HG02870 (cell line): ENCODE measurements at regions not wholly inside any gene's neighbourhood (a gene's known extent, or its start where the extent isn't known, plus 50 kb on each side); places are given as distances from the start of the nearest gene placed in this dataset.
A peak's percentile ranks its signal among the peaks of the same experiment; 100 is the strongest.
"Not testable (repeated sequence)": the region's sequence is repeated elsewhere in the genome, so short reads cannot be mapped to it uniquely, and the experiment has no call there.

ENCODE experiments used
- ATAC-seq: cut with Tn5 transposase; IDR thresholded peaks from one replicate; pipeline ENCODE4 v1.9.1; 2021; ENCODE audit warnings: mild to moderate bottlenecking, moderate library complexity; ENCODE audit not compliant: unreplicated experiment

DNA sequence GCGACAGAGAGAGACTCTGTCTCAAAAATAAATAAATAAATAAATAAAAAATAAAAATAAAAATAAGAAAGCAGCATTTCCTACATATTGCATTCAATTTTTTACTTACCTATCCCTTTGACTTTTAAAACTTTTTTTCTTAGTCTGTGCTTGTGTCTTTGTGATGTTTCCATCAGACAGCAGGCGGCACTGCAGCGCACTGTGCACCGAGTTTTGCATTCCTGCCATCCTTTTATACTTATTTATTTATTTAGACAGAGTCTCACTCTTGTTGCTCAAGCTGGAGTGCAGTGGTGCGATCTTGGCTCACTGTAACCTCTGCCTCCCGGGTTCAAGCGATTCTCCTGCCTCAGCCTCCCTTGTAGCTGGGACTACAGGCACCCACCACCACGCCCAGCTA, 203.9 kb downstream of the SPATA31A1 start:
- not testable (repeated sequence) for ATAC-seq

DNA sequence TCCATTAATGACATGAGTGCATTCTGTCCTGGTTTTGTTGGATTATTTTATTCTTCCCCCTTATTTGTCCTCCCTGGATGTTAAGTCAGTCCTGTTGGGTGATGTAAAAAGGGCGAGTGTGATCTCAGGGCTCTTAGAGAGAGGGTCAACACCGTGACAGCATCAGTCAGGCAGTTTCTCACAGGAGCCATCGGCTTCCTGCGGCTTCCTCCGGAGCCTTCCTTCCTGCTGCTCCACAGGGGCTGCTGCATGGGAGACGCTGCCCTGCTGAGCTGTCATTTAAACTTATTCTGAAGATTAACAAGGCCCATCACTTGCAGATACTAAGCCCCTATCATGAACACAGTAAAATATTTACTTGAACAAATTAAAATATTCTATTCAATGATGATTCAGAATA, 211.3 kb downstream of the SPATA31A1 start:
- ATAC-seq: not testable (repeated sequence)

GRCh38 chr9:39567396-39567795, 211.9 kb downstream of the SPATA31A1 start:
- not testable (repeated sequence) for ATAC-seq

DNA sequence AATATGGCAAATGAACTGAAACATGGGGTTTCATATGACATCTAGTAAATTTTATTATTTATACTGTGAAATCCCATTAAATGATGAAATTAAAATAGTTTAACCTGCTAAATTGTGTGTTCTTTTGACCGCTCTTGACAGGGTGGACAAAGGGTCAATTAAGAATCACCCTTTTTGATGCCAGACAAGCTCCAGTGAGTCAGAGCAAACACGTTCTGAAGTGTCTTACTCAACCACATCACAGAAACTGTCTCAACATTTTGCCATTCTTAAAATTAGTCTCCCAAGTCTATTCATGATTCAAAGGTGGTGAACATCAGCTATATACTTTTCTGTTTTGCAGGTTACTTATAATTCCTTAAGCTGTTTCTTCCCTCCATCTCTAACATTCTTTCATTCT, 213.4 kb downstream of the SPATA31A1 start:
- not testable (repeated sequence) for ATAC-seq

DNA sequence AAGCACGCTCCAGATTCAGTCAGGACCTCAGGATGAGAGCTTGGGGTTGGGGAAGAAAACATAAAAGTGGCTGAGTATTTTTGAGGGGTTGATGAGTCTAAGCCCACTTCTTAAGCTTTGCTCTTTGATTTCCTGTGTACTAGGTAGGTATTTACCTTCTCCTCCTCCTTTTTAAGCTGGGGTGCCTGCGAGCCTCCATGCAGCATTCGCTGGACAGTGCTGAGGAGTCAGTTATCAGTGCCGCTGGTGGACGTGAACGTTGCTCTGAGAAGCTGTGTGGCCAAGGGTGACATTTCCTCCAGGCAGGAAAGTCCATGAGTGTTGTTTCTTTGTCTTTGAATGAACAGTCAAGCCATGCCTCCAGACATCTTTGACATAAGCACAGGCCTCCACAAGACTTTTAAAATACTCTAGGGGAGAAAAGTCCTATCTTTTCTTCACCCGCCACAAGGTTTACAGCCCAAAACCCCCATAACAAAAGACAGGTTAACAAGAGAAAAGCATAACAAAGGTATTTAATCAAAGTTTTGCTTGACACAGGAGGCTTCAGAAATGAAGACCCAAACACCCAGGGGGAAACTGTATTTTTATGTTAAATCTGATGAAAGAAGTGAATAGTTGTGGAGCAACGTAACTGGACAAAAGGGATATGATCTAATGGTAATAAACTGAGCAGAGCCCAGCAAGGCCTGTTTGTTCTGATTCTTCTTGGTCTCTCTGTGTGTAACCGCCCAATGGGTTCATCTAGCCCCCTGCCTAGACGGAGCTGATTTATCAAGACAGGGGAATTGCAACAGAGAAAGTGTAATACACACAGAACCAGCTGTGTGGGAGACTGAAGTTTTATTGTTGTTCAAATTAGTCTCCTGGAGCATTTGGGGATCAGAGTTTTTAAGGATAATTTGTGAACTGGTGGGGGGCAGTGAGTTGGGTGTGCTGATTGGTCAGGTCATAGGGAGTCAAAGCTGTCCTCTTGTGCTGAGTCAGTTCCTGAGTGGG, 217.9 kb downstream of the SPATA31A1 start:
- ATAC-seq: not testable (repeated sequence)

DNA sequence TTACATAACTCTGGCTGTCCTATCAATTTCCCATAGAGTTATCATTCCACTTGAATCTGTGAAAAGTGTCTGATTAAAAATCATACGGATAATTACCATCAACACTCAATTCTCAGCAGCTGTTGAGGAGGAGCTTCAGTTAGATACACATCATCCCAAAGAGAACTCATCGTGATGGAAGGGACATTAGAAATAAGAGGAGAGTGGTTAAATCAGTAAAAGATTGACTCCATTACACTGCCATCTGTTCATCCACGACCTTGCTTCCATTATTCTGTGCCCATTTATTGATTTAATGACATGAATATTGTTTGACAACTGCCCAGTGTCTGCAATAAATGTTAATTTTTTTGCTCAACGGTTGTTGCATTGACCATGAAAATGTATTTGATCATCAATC, 223.5 kb downstream of the SPATA31A1 start:
- ATAC-seq: not testable (repeated sequence)

DNA sequence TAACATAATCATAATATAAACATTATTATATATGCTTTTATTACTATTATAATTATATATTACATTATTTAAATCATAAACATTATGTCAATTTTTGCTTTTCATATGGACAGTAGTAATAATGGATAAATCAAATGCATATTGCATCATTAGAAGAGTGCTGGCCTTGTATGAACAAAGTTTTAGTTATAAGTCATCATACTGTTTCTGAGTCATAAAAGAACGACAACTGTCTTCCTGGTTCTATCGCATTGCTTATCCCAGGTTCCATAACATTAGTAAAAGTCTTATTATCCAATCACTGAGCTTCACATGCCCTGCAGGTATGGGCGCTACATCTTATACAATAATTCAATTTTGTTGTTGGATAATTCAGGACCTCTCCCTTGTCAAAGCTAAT, 225.8 kb downstream of the SPATA31A1 start:
- ATAC-seq: not testable (repeated sequence)

DNA sequence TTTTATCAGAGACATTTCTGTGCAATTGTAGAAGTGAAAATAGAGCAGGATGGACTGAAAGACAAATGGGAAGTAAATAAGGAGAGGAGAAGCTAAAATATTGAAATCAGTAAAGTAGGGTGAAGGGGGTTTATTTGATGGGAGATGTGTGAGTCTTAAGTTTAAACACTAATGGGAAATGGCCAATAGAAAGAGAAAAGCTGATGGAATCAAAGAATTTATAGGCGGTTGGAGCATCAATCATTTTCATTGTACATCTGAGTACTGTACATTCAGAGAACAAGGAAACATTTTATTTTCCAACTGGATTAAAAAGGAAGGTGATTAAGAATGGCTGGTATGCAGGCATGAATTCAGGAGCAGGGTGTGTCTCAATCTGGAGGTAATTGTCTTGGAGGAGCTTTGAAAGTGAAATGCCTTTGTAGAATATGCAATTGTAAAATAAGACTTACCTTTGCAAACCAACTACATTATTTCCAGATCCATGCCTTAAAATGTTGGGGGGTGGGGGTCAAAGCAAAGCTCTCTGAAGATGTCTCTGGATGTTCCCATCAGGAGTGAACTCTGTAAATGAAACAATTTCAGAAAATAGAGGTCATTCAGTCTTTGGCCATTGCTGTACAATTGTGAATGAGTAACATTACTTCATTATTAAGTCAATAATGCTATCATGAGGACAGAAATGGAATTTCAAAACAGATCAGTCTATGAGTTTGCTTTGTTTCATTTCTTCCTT, 227.4 kb downstream of the SPATA31A1 start:
- ATAC-seq: not testable (repeated sequence)

DNA sequence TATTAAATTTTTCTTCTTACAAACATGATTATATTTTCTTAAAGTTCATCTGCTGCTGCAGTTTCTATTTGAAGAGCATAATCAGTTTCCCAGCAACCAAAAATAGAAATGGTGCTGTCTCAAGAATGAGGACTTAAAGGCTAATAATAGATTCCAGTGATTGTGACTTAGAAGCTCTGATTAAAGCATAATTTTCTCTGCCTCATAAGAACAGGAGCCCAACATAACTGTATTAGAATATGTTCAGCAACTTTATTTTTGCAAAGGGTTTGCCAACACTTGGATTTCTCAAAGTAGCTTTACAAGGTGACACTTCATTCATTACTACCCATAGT, 227.9 kb downstream of the SPATA31A1 start:
- not testable (repeated sequence) for ATAC-seq

- not testable (repeated sequence) for ATAC-seq
Observed at GRCh38 chr9:39585233-39585632, 229.8 kb downstream of the SPATA31A1 start.

- ATAC-seq: no peak
Observed at GRCh38 chr9:39587844-39588499, 232.5 kb downstream of the SPATA31A1 start.

GRCh38 chr9:39588500-39589137, 233.2 kb downstream of the SPATA31A1 start:
- no peak for ATAC-seq

DNA sequence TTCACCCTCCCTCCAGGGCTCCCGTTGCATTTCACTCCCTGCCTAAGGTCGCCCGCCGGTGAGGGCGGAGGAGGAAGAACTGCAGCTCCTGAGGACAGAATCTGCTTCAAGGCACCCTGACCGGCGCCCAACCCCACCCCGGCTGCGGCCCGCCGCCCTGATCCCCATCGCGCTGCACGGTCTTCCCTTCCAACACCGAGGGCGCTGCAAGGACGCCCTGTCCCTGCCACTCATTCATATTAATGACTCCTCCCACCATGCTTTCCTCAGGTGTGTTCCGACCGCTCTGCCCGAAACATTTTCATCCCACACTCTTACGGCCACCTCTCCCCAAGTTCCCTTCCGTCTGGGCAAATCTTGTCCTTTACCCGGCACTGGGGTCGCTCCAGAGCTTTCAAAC, 248.6 kb downstream of the SPATA31A1 start:
- not testable (repeated sequence) for ATAC-seq

- ATAC-seq: peak; percentile 97
Observed at GRCh38 chr9:39611449-39612231, 256.2 kb downstream of the SPATA31A1 start.

- not testable (repeated sequence) for ATAC-seq
Observed at GRCh38 chr9:39616480-39616879, 261.0 kb downstream of the SPATA31A1 start.

DNA sequence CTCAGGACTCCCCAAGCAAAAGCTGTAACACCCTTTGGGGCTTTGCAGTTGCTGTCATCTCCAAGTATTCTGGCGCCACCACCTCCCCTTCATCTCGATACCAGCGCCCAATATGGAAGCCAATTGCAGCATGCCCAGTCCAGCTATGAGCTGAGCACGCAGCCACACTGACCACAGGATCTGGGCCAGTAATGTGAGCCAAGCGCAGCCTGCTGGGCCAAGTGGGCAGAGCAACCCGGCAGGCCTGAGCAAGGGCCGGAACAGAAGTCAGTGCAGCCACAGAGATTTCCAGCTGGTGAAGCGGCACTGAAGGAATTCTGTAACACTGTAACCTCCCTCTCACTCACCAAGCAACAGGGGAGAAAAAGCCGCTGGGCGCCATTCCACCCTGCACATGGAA, 268.6 kb downstream of the SPATA31A1 start:
- not testable (repeated sequence) for ATAC-seq

- not testable (repeated sequence) for ATAC-seq
Observed at GRCh38 chr9:39632071-39632470, 276.6 kb downstream of the SPATA31A1 start.

GRCh38 chr9:39649029-39649428, 293.6 kb downstream of the SPATA31A1 start:
- not testable (repeated sequence) for ATAC-seq

DNA sequence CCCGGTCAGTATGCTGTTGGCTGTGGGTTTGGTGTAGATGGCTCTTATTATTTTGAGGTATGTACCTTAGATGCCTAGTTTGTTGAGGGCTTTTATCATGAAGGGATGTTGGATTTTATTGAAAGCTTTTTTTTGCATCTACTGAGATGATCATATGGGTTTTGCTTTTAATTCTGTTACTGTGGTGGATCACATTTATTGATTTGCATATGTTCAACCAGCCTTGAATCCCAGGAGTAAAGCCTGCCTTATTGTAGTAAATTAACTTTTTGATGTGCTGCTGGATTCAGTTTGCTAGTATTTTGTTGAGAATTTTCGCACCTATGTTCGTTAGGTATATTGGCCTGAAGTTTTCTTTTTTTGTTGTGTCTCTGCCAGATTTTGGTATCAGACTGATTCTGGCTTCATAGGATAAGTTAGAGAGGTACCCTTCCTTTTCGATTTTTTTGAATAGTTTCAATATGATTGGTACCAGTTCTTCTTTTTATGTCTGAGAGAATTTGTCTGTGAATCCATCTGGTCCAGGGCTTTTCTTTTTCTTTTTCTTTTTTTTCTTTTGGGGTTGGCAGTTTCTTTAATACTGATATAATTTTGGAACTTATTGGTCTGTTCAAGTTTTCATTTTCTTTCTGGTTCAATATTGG, 301.6 kb downstream of the SPATA31A1 start:
- ATAC-seq: peak; percentile 73
